GM21717 (cell line): ENCODE measurements at regions not wholly inside any gene's neighbourhood (a gene's known extent, or its start where the extent isn't known, plus 50 kb on each side); places are given as distances from the start of the nearest gene placed in this dataset.
"Not testable (repeated sequence)": the region's sequence is repeated elsewhere in the genome, so short reads cannot be mapped to it uniquely, and the experiment has no call there.

Experiments
- ATAC-seq: cut with Tn5 transposase; IDR thresholded peaks from one replicate; pipeline ENCODE4 v1.9.1; 2021; ENCODE audit warnings: mild to moderate bottlenecking, moderate library complexity; ENCODE audit not compliant: unreplicated experiment

DNA sequence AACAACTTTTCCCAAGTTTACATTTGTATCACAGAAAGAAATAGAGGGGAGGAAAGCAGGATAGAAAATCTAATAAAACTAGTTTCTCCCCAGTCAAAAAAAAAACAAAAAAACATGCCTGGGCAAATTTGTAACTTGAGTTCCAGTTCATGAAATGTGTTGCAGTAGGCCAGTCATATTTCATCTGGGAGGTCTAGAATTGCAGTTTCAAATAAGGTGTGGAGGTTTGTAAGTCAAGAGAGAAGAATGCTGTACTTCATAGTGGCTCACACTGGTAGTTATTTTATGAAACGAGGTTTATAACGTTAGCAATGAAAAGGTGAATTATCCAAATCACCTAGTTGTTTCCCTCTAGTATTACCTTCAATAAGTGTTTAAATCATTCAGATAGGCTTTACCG lies 1313.9 kb upstream of the SLC39A10 start:
- no peak for ATAC-seq

DNA sequence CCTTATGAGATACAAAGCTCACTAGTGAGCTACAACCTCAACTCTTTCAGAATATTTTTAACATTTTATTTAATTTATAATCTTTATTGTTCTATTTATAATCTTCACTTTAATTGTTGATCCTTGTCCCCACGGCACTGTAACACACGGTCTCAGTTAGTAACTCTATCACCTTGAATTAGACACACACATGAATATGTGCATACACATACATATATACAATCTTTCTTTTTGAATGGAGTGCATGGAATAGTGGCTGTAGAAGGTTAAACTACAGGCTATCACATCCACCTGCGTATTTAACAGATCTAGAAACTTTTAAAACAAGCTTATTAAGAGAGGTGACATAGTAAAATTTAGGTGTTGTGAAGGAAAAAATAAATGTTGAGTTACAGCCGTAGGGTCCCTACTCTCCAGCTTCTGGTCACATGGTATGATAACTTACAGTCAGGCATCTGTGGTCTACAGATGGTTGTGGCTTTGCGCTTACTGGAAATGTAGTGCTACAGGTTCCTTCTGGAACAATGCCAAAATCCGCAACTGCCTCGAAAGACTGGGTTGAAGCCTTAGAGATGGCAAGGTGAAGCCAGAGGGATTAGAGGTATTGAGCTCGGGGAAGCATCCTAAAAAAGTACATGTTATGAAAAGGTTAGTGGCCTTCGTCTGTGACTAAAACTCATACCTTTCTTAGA lies 1324.1 kb upstream of the SLC39A10 start:
- no peak for ATAC-seq

DNA sequence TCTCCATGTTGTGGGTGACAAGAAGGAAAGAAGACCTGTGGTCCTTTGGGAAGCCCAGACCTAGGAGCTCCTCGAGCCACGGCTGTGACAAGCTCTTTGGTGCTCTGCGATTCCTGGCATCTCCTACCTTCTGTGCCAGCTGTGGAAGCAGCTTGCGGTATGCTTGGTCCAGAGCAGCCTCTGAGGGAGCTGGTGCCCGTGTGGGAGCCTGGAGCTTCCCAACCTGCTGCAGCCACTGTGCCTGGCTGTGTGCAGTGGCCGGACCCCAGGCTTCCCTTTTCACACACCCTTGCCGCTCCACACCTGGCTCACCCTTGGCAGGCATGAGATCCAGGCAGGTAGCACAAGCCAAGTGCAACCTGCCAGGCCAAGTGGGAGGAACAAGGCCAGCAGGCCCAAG lies 1328.6 kb upstream of the SLC39A10 start:
- ATAC-seq = no peak

DNA sequence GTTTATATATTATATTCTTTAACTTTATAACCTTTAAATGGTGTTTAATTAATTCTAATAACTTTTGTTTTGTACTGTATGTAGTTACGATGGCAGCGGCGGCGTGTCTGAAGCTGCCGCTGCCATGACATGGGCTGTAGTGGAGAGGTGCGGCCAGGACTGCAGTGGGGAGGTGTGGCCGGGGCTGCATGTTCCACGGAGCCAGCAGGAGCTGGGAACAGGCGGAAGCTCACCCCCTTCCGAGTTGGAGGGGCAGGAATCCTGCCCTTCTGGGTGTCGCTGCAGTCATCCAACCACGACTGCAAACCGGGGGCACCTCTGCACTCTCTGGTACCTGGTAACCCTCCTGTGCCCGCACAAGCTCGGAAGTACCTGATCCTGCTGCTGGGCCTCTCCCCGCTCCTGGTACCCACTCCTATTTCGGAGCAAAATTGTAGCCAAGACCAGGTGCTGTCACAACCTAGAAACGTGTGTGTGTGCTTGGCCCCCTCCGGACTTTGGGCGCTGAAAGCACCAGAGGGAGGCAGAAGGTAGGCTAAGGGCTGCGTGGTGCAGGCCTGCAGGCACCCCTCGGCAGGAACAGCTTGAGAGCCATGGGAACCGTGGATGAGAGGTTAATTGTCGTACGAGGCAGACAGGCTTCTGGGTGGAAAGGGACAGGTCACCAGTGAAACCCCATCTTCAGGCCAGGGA lies 1329.7 kb upstream of the SLC39A10 start:
- ATAC-seq = no peak

DNA sequence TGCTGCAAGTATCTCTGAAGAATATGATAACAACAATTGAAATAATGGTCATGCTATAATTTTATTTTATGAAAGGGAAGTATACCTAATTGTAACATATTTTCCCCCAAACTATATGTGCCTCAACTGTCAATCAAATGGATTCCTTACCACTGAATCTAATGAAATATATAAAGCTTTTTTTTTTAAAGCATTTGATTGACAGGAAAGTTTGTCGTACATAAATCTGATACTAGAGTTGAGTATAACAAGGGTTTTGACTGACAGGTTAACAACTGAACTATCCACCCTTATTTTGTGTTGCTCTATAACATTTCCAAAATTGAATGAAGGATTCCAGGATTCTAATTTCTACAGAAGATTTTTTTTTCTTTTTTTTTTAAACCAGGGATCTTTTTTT lies 1333.3 kb upstream of the SLC39A10 start:
- ATAC-seq = no peak

DNA sequence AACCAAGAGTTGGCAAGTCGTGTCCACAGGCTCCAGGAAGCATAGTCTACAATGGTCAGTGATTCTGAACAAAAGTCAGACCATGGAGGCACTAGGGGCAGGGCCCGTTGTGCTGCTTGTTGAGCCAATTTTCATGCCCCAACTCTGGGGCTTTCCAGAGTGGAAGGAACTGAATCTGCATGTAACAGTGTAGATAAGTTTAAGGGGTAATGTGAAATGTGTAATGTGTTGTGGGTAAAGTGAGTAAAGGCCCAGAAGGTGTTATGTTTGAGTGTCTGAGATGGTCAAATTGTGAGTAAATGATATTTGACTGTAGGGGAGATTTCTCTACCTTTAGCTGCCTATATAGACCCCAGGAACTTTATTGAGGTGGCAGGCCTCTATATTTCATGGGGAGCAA lies 1336.5 kb upstream of the SLC39A10 start:
- ATAC-seq = no peak

DNA sequence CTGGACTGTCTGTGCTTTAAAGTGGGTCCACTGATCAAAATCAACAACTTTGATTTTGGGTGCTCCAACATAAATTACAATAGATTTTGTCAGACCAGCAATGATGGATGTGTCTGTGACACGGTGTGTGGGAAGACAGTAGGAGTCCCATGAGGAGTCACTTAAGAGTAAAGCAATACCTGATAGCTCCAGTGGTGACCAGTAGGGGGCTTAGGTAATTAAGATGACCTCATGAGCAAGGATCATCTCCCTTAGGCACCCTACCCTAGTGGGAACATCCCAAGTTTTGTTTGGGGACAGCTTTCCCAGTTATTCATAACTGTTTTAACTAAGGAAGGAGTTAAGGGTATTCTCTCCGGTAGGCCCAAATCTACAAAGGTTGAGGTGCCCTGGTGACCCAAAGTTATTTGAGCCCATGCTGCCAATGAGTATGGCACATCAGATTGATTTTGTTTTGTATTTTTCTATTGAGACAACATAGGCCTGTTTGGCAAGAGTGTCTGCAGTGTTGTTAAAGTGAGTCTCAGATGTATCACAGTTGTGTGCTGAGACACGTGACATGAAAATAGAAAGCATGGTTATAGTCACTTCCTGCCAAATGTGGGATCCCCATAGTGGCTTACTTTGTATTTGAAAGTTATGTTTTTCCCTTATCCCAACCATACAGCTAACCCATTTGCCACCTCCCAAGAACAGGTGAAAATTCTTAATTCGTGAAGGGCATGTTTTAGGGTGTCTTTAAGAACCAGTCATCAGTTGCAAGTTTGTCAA lies 1337.6 kb upstream of the SLC39A10 start:
- ATAC-seq = peak; percentile 65

DNA sequence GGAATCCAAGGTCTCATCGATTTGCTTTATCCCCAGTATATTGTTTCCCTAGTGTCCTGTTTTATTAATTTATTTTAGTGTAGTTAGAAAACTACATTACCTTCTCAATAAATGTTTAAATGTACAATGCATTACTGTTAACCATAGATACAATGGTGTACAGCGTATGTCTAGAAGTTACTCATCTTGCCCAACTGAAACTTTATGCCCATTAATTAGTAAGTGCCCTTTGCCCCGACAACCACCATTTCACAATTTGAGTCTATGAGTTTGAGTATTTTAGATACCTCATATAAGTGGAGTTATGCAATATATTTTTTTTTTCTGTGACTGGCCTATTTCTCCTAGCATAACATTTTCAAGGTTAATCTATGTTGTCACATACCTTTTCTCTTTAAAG lies 1343.0 kb upstream of the SLC39A10 start:
- no peak for ATAC-seq

DNA sequence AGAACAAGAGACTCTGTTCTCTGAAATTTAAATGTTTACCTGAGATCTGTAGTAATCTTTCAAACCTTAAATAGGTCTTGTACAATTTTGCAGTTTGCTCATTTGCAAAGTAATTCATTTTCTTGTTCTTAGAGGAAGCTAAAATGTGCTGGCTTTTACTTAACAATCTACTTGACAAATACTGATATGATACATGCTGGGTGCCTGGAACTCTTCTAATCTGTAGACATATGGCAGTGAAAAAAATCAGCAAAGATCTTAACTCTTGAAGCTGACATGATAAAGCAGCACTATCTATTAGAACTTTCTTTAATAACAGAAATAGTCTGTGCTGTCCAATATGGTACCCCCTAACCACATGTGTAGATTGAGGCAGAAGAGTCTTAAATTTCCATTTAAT lies 1352.8 kb upstream of the SLC39A10 start:
- no peak for ATAC-seq

DNA sequence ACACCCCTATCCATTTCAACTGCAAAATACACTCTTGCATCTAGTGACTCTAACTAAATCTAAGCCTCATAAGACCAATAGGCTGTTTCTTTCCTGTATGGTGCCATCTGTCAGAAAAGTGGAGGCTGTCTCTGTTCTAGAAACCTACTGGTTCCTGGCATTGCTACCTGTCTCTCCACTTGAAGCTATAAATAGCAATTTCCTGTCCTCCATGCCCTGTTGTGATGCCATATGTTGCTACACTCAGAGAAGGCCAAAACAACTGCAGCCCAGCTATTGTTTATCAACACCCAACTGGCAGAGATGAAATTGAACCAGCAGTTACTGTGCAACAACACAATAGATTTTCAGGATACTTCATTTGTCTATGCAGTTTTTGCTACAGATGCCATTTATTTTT lies 1355.1 kb upstream of the SLC39A10 start:
- no peak for ATAC-seq

DNA sequence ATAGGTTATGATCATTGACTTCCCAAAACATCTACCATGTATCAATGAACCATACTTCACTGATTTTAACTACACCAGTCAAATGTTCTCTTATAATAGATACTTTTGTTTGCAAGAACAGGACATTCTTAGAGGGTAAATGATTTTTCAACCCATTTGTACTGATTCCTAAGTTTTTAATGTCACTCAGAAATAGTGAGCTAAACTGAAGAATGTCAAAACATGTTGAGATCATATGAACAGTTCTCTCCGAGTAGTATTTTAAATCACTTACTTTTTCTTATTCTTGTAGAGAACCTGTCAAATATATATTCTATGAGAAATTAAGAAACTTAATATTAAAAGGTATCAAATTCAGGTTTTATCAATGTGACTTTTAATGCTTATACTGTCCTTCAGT lies 1362.9 kb upstream of the SLC39A10 start:
- no peak for ATAC-seq

DNA sequence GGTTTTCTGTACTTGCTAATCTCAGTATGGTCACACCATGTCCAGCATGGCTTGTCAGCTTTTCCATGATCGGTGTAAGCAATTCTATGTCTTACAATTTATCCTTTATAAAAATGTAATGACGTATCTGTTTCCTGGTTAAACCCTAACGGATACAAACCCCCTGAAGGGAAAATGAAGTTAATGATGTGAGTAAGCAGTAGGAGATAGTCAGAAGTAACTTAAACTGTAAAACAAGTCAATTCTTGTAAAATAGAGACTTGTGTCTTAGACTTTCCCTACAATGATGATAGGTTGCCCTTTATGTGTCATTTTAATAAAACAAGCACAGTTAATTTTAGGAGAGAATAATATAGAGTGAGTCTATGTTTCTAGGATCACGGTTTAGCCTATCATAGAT lies 1365.9 kb upstream of the SLC39A10 start:
- no peak for ATAC-seq

DNA sequence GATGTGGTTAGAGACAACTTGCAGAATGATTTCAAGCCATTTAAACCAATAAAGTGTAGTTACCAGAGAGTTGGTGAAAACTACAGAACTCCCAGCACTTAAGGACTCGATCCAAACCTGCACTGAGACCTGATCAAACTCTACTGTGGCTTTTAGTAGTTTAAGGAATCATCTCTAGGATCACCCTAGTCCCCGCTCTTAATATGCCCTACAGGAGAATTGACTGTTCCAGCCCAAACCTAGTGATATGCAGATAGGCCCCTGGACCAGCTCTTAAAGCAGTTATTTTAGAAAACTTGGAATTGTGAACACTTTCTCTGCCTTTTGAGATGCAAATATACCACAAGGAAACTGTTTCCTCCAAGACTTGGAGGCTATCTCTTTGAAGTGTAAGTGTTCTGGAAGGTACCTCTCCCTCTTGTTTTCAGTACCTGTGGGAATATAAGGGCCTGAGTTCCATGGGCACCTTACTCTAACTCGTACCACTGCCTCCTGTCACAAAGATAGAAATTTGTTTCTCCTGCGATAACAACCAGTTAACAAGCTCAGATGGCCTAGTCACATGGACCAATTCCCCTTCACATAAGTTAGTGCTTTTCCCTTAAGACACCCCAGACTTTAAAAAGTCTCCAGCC lies 1367.2 kb upstream of the SLC39A10 start:
- ATAC-seq = no peak

DNA sequence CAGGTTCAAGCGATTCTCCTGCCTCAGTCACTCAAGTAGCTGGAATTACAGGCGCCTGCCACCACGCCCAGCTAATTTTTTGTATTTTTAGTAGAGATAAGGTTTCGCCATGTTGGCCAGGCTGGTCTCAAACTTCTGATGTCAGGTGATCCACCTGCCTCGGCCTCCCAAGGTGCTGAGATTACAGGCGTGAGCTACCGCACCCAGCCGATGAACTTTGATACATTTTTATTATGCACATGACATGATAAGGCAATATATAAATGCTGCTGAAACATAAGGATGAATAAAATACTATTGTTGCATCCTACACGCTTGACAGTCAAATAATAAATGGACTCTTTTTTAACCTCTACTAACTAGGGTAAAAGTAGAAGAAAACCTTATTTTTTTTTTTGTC lies 1380.4 kb upstream of the SLC39A10 start:
- ATAC-seq = not testable (repeated sequence)

DNA sequence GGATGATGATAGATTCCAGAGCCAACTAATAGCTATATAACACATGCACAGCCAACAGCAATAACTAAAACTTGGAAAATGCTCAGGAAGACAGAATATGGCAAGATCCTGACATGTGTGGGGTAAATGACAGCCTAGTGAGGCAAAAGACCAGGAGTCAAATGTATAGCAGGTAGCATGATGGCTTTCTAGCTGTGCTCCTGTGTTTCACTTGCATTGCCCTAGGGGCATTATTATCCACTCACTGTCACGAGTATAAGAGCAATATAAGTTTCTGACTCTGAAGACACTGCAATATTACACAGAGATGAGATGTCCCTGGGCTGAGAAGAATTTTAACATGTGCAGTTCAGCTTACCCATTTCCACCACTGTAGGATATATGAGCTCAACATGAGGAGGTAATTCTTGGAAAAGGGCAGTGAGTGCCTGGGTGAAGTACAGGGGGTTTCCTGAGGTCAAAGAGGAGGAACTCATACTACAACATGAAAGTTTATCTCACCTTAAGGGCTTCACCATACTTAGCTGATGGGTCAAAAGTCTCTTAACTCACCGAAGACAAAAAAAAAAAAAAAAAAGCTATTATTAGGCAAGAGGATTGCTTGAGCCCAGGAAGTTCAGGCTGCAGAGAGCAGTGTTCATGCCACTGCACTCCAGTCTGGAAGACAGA lies 1385.6 kb upstream of the SLC39A10 start:
- no peak for ATAC-seq

DNA sequence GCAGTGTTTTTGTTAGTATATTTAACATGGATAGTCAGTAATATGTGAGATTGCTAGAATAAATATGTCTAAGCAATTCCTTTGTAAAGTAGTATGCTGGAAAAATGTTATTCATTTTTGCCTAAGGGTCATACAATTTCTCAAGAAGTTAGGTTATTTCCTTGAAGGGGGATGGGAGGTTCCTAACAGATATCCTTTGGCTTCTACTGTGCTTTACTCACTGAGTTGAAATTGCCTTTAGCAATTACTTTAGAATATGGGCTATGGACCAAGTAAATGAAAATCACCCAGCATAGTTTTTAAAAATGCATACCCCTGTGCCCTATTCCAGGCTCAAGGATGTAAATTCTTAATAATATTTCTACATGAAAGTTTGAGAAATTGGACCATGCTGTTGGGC lies 1386.4 kb upstream of the SLC39A10 start:
- ATAC-seq = no peak

DNA sequence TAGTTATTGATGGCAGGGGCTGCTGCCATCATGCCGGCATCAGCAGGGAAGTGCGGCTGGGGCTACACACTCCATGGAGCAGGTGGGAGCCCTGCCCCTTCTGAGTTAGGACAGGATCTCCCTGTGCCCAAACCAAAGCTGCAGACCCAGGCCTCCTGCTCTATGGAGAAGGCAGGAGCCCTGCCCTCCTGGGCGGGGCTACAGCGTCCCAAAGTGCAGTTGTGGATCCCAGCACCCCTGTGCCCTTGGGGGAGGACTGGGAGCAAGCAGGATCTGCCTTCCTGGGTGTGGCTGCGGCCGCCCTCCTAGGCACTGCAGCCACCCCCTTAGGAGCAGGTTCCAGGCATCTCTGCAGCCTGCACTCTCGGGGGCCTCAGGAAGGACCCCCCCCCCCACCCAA lies 1392.4 kb upstream of the SLC39A10 start:
- ATAC-seq = no peak

DNA sequence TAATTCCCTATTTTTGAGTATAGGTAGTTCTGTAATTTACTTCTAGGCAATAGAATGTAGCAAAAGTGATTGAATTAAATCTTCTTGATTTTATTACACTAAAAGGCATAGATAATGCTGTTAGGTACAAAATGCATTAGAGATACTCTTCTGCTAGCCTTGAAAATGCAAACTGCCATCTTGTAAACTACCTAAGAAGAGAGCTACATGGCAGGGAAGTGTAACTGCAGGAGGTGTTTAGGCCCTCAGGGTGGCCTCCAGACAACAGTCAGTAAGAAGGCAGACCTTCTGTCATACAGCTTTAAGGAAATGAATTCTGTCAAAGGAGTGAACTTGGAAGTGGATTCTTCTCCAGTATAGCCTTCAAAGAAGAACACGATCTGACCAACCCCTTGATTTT lies 1396.8 kb upstream of the SLC39A10 start:
- no peak for ATAC-seq

DNA sequence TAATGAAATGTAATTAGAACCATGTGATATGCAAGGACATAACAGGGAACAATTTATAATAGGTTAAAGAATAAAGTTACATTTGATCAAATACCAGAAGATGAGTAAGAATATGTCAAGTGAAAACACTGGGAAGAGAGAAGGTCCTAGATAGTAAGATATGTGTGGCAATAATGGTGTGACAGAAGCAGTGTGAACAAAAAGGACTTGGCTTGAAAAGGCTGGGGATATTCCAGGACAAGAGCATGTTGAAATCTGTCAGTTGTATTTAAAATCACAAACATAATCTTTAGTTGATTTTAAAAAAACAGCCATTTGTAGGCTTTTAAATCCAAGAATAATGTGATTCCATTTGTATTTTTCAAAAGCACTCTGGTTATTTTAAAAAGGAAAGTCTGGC lies 1399.9 kb upstream of the SLC39A10 start:
- ATAC-seq = no peak

DNA sequence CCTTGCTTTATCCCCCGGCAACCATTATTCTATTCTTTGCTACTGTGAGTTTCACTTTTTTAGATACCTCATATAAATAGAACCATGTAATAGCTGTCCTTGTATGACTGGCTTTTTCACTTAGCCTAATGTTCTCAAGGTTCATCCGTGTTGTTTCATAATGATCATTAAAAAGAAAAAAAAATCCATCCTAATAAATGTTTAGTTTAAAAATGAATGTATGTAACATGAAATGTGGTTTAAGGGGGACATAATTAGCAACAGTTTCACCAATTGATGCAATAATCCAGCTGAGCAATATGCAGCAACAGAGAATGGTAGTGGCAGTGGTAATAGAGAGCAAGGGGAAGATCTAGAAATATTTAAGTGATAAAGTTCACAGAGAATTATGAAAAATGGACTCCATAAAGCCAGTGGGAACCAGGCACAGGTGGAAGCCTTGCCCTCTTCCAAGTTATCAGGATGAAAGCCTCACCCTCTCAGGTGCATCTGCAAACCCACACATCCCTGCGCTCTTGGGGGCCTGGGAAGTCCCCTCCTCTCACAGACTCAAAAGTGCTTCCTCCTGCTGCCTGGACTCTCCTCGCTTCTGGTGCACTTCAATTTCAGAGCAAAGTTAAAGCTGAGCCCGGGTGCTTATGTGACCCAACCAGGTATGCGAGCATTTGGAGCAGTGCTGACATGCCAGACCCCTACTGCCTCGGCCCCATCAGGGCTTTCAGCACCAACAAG lies 1403.3 kb upstream of the SLC39A10 start:
- ATAC-seq = no peak
